Panc1 (cell line): ENCODE measurements at regions not wholly inside any gene's neighbourhood (a gene's known extent, or its start where the extent isn't known, plus 50 kb on each side); places are given as distances from the start of the nearest gene placed in this dataset.
"Not testable (repeated sequence)": the region's sequence is repeated elsewhere in the genome, so short reads cannot be mapped to it uniquely, and the experiment has no call there.

ENCODE experiments used
- TCF7L2 ChIP-seq: IDR thresholded peaks from 2 replicates; pipeline ENCODE4 v1.6.1; 2011; ENCODE audit warnings: mild to moderate bottlenecking, low read depth, low read length, inconsistent platforms
- TF ChIP-seq, protein P1 (sequence below), 2 experiments: IDR thresholded peaks; 2 replicates each; pipeline ENCODE4 v1.6.1; 2011 to 2012; ENCODE audit warnings: low read depth in 2 of 2, control low read depth in 1 of 2, low read length in 1 of 2, mild to moderate bottlenecking in 1 of 2, moderate library complexity in 1 of 2; ENCODE audit not compliant: insufficient read depth in 1 of 2

DNA sequence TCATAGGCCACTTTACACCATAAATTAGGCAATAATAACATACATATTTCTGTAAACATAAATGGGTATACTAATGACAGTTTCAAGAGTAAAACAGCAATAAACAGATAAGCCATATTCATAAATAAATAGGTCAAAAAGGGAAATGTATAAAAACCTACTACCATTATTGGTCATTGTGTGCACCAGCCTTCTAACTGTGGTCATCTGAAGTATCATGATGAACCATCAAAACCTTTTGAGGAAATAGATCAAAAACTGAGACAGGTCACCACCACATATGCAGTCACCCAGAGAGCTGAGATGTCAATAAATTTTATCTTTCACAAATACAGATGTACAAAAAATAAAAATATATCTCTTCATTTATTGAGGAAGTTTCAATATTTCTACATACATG is 438.8 kb upstream of the FAM174A start:
- TF ChIP-seq TCF7L2, result not testable (repeated sequence)
- TF ChIP-seq, protein P1, sequence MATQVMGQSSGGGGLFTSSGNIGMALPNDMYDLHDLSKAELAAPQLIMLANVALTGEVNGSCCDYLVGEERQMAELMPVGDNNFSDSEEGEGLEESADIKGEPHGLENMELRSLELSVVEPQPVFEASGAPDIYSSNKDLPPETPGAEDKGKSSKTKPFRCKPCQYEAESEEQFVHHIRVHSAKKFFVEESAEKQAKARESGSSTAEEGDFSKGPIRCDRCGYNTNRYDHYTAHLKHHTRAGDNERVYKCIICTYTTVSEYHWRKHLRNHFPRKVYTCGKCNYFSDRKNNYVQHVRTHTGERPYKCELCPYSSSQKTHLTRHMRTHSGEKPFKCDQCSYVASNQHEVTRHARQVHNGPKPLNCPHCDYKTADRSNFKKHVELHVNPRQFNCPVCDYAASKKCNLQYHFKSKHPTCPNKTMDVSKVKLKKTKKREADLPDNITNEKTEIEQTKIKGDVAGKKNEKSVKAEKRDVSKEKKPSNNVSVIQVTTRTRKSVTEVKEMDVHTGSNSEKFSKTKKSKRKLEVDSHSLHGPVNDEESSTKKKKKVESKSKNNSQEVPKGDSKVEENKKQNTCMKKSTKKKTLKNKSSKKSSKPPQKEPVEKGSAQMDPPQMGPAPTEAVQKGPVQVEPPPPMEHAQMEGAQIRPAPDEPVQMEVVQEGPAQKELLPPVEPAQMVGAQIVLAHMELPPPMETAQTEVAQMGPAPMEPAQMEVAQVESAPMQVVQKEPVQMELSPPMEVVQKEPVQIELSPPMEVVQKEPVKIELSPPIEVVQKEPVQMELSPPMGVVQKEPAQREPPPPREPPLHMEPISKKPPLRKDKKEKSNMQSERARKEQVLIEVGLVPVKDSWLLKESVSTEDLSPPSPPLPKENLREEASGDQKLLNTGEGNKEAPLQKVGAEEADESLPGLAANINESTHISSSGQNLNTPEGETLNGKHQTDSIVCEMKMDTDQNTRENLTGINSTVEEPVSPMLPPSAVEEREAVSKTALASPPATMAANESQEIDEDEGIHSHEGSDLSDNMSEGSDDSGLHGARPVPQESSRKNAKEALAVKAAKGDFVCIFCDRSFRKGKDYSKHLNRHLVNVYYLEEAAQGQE (IDR thresholded peaks at IDR 0.05; ENCODE audit: insufficient read depth in 1 of 2, low read depth in 2 of 2, low read length in 1 of 2), result not testable (repeated sequence)
